ENCODE measurements at regions not wholly inside any gene's neighbourhood (a gene's known extent, or its start where the extent isn't known, plus 50 kb on each side); places are given as distances from the start of the nearest gene placed in this dataset.
"Not testable (repeated sequence)": the region's sequence is repeated elsewhere in the genome, so short reads cannot be mapped to it uniquely, and the experiment has no call there.

DNA sequence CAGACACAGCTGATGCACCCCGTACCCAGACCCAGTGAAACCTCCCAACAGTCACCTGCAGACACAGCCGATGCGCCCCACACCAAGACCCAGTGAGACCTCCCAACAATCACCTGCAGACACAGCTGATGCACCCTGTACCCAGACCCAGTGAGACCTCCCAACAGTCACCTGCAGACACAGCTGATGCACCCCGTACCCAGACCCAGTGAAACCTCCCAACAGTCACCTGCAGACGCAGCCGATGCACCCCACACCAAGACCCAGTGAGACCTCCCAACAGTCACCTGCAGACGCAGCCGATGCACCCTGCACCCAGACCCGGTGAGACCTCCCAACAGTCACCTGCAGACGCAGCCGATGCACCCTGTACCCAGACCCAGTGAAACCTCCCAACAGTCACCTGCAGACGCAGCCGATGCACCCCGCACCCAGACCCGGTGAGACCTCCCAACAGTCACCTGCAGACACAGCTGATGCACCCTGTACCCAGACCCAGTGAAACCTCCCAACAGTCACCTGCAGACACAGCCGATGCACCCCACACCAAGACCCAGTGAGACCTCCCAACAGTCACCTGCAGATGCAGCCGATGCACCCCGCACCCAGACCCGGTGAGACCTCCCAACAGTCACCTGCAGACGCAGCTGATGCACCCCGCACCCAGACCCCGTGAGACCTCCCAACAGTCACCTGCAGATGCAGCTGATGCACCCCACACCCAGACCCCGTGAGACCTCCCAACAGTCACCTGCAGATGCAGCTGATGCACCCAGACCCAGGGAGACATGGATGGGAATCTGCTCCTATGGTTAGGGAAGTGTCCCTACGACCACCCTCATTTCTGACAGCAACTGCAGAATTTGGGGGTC is 178.3 kb upstream of the C1orf174 start:
- H3K27me3 Mint-ChIP-seq, result peaks cover 18% of the 10 kb centered on the region
- H3K4me1 Mint-ChIP-seq, ATAC-seq, H3K27ac Mint-ChIP-seq, DNase-seq, H3K4me3 Mint-ChIP-seq: not testable (repeated sequence)
- peaks cover 0 to 11% of the 10 kb centered on the region in 2 donors for H3K9me3 Mint-ChIP-seq

DNA sequence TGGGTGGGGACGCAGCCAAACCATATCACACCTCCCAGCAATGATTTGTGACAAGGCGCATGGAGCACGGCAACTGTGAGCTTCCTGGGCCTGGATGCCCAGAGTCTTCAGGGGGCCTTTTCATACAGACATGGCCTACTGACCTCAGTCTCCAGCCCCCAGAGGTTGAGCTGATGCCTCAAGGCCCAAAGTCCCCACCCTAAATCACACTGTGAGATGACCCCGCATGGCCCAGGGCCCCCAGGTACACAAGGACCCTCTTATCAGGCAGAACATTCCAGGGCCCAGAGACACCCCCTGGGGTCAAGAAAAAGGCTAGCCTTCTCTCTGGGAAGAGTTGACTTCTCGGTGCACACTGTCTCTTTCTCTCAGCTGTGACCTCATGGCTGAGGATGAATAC is 179.7 kb upstream of the C1orf174 start:
- peaks cover 0 to 11% of the 10 kb centered on the region in 2 donors for H3K9me3 Mint-ChIP-seq
- no peak for DNase-seq
- no peak overlapping the region for H3K4me3 Mint-ChIP-seq

DNA sequence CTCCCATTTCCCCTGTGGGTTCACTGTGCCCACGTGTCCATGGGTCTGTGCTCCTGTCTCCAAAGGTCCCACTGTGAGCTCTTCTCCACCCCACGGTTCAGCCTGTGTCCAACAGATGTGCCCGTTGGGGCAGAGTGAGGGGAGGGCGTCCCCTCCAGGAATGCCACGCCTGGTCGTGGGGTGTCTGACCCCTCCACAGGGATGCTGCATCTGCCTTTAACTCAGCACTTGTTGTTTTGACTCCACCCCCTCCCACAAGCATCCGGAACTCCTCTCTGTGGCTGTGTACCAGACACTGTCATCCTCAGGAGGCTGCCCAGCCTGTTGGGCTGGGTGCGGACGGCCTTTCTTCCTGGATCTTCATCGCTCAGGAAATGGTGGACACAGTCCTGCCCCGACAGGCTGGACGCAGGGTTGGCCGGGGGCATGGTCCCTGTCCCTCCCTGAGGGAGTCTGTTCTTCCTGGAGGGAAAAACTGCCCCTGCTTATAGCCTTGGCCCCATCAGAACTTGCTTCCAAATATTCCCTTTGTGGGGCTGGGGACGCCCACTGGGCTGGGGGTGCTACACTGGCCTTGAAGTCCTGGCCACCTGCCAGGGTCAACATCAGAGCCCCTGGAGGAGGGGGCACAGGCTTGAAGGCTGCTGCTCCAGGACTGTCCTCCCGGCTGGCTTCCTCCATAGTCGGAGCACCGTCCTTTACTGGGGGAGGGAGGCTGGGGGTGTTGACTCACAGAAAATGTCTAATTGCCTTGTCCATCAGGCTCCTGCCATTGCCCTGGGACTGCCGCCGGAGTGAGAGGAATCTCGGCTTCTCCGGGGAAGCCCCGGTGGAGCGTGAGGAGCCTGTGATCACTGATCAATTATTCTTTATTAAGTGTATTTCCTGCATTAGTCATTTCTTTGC is 182.0 kb upstream of the C1orf174 start:
- ATAC-seq, result no peak
- H3K4me3 Mint-ChIP-seq, result no peak overlapping the region
- no peak for DNase-seq
- H3K27ac Mint-ChIP-seq, result peak overlapping the region in 1 of 2 donors; percentile 31
- H3K4me1 Mint-ChIP-seq, result no peaks in the 10 kb centered on the region
- H3K9me3 Mint-ChIP-seq, result peaks cover 0 to 11% of the 10 kb centered on the region in 2 donors
- H3K27me3 Mint-ChIP-seq, result peaks cover 8% of the 10 kb centered on the region

More for the DNA sequence above, 179.7 kb upstream of the C1orf174 start:
- no peak for ATAC-seq
- Mint-ChIP-seq H3K27me3 (peaks cover 14% of the 10 kb centered on the region), H3K27ac (no peak overlapping the region), H3K4me1 (no peaks in the 10 kb centered on the region)

DNA sequence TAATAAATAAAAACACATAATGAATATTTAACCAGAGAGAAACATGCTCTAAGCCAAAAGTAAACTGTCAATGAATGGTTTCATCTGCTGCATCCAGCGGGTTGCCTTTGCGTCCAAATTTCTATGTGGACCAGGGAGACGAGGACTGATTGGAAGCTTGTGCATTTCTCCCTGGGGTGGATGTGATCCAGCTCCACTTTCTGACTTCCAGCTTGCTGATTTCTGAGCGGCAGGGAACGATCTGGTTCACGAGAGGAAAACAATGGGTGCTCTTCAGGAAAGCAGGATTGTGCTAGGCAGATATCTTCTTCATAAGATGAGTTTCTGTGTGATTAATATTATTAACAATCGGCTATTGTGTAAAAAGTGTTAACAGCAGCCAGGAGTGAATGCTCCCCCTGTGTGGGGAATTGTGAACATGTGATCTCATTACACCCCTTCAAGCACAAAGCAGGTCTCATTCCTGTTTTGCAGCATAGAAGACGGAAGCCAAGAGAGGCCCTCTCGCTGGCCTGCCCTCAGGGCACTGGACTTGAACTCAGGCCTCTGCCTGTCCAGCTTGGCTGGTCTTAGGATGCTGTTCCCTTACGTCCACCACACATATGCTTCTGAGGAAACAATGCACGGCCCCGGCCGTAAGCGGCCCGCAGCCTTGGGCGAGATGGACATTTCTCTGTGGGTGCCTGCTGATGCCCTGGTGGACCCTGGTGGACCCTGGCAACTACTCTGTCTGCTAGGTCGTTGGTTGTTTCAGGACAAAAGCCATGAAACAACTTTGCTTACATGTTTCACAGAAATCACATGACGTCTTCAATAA is 183.4 kb upstream of the C1orf174 start:
- no peak for DNase-seq
- peaks cover 0 to 11% of the 10 kb centered on the region in 2 donors for H3K9me3 Mint-ChIP-seq
- H3K4me3 Mint-ChIP-seq, result no peak overlapping the region
- H3K27me3 Mint-ChIP-seq, result peaks cover 20% of the 10 kb centered on the region
- H3K4me1 Mint-ChIP-seq, result no peaks in the 10 kb centered on the region
- H3K27ac Mint-ChIP-seq, result no peak overlapping the region
- ATAC-seq, result no peak

DNA sequence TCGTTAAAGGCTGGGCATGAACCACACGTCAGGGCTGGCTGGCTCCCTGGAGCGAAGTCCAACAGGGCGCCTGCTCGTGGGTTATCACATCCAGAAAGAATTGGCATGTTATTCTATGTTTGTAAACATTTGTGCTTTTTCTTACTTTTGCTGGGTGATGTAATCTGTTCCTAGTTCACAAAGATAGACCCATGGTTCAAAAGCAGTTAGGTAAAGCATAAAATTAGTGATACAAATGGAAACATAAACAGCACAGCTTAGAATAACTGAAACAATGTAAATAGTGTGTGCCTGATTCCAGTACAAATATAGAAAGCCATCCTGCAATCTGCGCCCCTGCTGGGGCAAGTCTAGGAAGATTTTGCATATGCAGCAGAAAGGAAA is 184.0 kb upstream of the C1orf174 start:
- H3K9me3 Mint-ChIP-seq, result peaks cover 0 to 11% of the 10 kb centered on the region in 2 donors
- no peaks in the 10 kb centered on the region for H3K4me1 Mint-ChIP-seq
- no peak overlapping the region for H3K27ac Mint-ChIP-seq
- DNase-seq, result no peak
- no peak for ATAC-seq
- peaks cover 20% of the 10 kb centered on the region for H3K27me3 Mint-ChIP-seq
- H3K4me3 Mint-ChIP-seq, result no peak overlapping the region

DNA sequence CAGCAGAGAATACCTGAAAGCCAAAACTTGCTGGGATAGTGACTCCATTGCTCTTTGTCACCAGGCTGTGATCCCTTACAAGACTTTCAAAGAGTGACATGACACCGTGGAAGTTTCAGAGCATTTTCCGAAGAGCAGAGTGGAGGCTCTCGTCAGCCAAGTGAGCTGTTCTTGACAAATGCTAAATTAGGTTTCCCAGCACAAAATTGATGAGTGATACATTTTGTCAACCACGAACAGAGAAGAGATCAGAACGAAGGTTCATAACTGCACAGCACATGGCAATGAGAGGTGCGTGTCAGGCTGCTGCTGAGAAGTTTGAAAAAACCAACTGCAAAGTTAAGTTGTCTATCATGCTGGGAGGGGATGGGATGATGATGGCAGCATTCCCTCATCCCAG is 184.4 kb upstream of the C1orf174 start:
- Mint-ChIP-seq H3K4me3 (no peak overlapping the region), H3K27ac (no peak overlapping the region), H3K9me3 (peaks cover 0 to 11% of the 10 kb centered on the region in 2 donors), H3K4me1 (no peaks in the 10 kb centered on the region), H3K27me3 (peaks cover 20% of the 10 kb centered on the region)
- no peak for ATAC-seq
- no peak for DNase-seq

DNA sequence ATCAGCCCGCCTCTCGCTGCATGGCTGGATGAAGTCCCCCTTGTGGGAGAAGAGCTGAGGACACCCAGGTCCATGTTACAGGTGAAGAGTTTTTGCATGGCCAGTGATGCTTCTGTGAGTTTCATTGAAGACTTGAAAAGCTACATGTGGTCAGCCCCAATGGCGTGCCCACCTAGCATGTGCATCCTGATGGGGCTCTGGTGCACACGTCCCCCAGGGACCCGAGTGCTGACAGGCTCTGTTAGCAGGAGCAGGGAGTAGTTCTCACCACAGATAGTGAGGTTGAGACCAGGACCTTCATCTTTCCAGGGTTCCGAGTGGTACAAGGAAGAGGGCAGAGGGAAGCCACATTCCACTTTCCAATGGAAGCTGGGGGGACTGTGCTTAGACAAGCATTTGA is 184.8 kb upstream of the C1orf174 start:
- no peak for ATAC-seq

DNA sequence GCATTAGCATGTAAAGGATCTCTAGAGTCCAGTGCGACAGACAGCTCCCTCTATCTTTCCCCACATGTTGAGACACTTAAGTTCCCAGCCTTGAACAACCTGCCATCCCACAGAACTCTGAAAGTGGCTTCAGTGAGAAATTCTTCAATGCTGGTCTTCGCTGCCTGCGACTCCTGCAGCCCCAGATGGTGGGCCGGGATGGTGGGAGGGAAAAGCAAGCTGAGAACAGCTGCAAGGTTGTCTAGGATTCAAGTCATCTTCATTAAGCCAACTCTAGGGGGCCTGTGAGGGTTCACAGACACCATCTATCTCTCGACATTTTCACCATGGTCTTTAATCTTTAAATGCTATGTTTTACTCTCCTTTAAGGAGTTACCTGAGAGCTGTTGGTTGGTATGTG is 185.5 kb upstream of the C1orf174 start:
- H3K4me3 Mint-ChIP-seq, result no peak overlapping the region
- ATAC-seq (no peak), DNase-seq (no peak)
- H3K9me3 Mint-ChIP-seq, result peaks cover 0 to 7% of the 10 kb centered on the region in 2 donors
- peaks cover 20% of the 10 kb centered on the region for H3K27me3 Mint-ChIP-seq
- no peaks in the 10 kb centered on the region for H3K4me1 Mint-ChIP-seq
- no peak overlapping the region for H3K27ac Mint-ChIP-seq

More for the DNA sequence above, 184.8 kb upstream of the C1orf174 start:
- H3K27ac Mint-ChIP-seq, result no peak overlapping the region
- H3K4me1 Mint-ChIP-seq, result no peaks in the 10 kb centered on the region
- H3K9me3 Mint-ChIP-seq, result peaks cover 0 to 11% of the 10 kb centered on the region in 2 donors
- H3K4me3 Mint-ChIP-seq, result no peak overlapping the region
- peaks cover 20% of the 10 kb centered on the region for H3K27me3 Mint-ChIP-seq
- DNase-seq, result no peak

DNA sequence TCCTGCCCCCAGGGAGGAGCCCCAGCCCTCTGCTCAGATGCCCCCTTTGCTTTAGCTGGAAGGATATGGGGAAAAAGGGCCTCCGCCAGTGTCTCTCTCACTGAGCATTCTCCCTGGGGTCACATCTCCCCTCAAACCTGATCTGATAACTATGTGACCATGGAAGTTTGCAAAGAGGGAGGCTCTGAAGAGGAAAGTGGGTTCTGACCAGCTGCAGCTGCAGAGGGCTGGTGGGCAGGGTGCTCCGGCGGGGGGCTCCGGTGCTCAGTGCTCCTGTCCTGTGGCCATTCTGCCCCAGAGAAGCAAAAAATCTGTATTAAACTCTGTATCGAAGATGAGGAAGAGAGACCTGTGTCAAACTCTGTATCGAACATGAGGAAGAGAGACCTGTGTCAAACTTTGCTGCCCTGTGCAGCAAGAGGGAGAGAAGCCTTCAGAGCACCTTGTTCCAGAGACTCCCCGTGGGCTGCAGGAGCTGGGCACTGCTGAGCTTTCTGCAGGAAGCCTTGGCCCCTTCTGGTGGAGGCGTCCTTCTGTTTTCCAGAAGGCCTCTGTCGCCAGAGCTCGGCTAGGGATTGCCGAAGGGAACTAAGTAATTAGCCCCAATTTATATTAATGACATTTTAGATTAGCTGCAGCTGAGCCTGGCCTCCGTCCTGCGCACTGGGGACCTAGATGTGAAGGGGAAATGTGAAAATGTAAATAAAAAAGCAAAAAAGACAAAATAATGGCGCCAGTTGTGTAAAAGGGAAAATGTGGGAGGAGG is 186.2 kb upstream of the C1orf174 start:
- ATAC-seq, result no peak
- Mint-ChIP-seq H3K27ac (no peak overlapping the region), H3K27me3 (peaks cover 20% of the 10 kb centered on the region), H3K4me3 (no peak overlapping the region), H3K9me3 (peaks cover 0 to under 1% of the 10 kb centered on the region in 2 donors), H3K4me1 (no peaks in the 10 kb centered on the region)
- DNase-seq, result no peak

DNA sequence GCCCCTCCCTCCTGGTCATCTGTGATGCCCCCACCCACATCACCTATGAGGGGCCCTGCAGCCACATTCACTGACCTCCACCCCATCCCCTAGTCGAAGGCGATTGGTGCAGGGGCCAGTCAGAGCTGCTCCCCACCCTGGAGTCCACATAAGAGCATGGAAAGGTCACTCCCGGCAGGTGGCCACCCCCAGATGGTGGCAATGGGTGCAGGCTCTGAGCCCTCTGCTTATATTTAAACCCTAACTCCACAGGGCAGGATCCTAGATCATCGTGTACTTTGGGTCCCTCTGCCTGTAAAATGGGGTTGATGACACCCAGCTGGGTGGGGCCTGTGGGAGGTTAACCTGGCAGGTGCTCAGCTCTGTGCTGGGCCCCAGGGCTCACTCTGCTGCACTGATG is 186.8 kb upstream of the C1orf174 start:
- Mint-ChIP-seq H3K4me3 (no peak overlapping the region), H3K27ac (no peak overlapping the region), H3K9me3 (peaks cover 0 to 7% of the 10 kb centered on the region in 2 donors), H3K4me1 (no peaks in the 10 kb centered on the region), H3K27me3 (peaks cover 20% of the 10 kb centered on the region)
- no peak for ATAC-seq
- DNase-seq, result no peak

DNA sequence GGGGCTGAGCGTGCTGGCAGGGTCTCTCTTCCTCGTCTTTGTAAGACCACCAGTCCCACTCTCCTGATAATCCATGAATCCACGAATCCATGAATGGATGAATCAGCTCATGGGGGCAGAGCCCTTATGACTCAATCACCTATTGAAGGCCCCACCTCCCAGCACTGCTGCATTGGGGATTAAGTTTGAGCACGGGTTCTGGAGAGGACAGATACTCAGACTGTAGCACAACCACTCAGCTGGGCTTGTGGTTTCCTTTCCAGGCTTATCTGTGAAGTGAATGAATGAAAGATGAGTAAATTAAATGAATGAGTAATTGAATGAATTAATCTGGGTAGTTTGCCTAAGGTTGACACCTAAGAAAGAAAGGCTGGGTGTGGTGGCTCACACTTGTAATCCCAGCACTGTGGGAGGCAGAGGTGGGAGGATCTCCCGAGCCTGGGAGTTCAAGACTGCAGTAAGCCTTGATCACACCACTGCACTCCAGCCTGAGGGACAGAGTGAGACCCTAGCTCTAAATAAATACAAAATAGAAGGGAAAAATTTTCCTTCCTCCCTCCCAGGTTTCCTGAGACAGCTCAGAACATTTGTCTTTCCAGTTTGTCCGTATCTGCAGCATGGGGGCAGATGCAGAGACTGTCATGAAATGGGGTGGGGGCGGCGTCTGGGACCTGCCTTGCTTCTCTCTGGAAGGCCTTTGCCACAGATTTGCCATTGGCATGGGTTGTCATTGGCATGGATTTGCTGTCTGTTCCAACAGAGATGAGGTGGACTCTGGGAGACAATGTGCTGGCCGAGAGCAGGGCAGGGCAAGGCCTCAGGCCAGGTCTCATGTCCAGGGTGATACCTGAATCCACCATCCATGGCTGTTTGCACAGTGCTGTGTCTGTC is 187.7 kb upstream of the C1orf174 start:
- Mint-ChIP-seq H3K4me3 (no peak overlapping the region), H3K9me3 (peaks cover 3 to 15% of the 10 kb centered on the region in 2 donors), H3K4me1 (no peaks in the 10 kb centered on the region), H3K27ac (peak overlapping the region in 1 of 2 donors; percentile 78), H3K27me3 (peaks cover 20% of the 10 kb centered on the region)
- DNase-seq (no peak), ATAC-seq (no peak)

DNA sequence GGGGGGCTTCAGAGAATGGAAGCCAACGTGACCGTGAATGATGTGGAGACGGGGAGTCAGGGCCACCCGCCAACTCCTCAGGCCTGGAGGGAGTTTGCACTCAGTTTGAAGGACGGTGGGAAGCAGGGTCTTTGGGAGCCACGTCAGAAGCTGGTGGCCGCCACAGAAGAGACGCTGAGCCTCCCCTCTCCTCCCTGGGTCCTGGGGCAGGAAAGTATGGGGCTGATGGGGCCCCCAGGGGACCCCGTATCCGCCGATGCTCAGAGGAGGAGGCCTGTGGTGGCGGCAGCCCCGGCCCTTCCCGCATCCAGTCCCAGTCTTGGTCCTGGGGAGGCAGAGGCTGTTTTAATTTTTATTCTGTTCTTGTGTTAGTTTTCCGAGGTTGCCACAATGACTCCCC is 188.6 kb upstream of the C1orf174 start:
- DNase-seq, result no peak
- no peak for ATAC-seq
- H3K4me3 Mint-ChIP-seq, result no peak overlapping the region
- no peaks in the 10 kb centered on the region for H3K4me1 Mint-ChIP-seq
- peaks cover 7 to 24% of the 10 kb centered on the region in 2 donors for H3K9me3 Mint-ChIP-seq
- no peak overlapping the region for H3K27ac Mint-ChIP-seq
- peaks cover 20% of the 10 kb centered on the region for H3K27me3 Mint-ChIP-seq

DNA sequence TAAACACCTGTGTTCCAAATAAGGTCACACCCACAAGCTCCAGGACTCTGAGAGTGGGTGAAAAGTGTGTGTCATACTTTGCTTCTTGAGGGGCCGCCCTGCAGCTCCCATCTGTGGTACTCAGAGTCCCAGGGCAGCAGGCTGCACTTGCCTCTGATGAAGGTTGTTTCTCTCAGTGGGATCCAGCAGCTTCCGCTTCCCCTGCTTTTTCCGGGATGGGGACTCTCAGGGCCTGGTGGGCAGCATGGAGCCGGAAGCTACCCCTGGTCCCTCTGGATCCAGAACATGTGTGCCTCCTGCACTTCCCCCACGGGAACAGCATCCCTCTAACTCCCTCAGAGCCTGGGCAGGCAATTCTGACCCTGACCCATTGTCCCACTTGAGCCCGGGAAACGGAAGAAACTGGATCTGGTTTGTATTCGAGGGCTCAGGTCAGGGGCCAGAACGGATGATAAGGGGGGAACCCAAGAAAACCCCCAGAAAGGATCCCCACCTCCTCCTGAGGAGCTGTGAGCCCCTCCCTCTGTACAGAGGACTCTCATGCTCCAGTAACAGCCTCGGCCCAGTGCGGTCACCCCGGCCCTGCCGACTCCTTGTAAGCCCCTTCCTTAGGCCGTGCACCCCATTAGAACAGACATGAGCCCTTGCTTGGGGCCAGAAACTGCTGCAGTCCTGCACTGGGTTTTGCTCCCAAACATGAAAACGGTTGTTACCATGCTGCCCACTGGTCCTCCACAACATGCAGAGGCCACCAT is 189.5 kb upstream of the C1orf174 start:
- no peak overlapping the region for H3K4me3 Mint-ChIP-seq
- DNase-seq, result no peak
- peaks cover 16% of the 10 kb centered on the region for H3K27me3 Mint-ChIP-seq
- no peak for ATAC-seq
- no peaks in the 10 kb centered on the region for H3K4me1 Mint-ChIP-seq
- H3K27ac Mint-ChIP-seq, result peak overlapping the region in 1 of 2 donors; percentile 43
- peaks cover 7 to 32% of the 10 kb centered on the region in 2 donors for H3K9me3 Mint-ChIP-seq
